GM12878 (cell line): ENCODE measurements at regions not wholly inside any gene's neighbourhood (a gene's known extent, or its start where the extent isn't known, plus 50 kb on each side); places are given as distances from the start of the nearest gene placed in this dataset.

Experiments used
- ATAC-seq: fragments of 200-7000 bp; cut with Tn5 transposase; 3 replicates; pipeline ENCODE4 v1.9.1; 2020; ENCODE audit warnings: mild to moderate bottlenecking, moderate library complexity
- BruUV-seq: library from RNA; stranded (reverse); fragments of 400-500 nt; replicated peaks from 2 replicates; lab custom pipeline; 2021; lab: Mats Ljungman, UMichigan
- CTCF ChIA-PET: fragments of 300-600 bp; sonication (Branson Sonifier 250); formaldehyde crosslinking; extraction: SDS; loops from one replicate; lab custom pipeline; 2021; ENCODE audit warnings: inconsistent platforms; lab: Yijun Ruan, JAX
- POLR2A ChIA-PET: fragments of 350-600 bp; formaldehyde crosslinking; extraction: SDS; loops from one replicate; lab custom pipeline; 2021; ENCODE audit warnings: inconsistent platforms; lab: Charles Lee
- RAD21 ChIA-PET: fragments of 300-600 bp; sonication (Branson Sonifier 250); formaldehyde crosslinking; loops from one replicate; lab custom pipeline; 2023; ENCODE audit warnings: antibody characterized with exemption; ENCODE audit not compliant: unreplicated experiment; lab: Charles Lee
- SMC1A ChIA-PET: fragments of 300-600 bp; sonication (Branson Sonifier 250); formaldehyde crosslinking; loops from one replicate; lab custom pipeline; 2023; ENCODE audit not compliant: unreplicated experiment, uncharacterized antibody; lab: Charles Lee
- DNase-seq: peaks from one replicate; pipeline ENCODE4 v3.0.0-alpha.2; 2011; ENCODE audit warnings: low read depth, low spot score
- FAIRE-seq: peaks from 3 replicates; lab custom pipeline; 2011; peaks lifted over from hg19 to GRCh38; lab: Jason Lieb, UNC
- H2AFZ ChIP-seq: 2 replicates; pipeline ENCODE4 v1.6.0; 2011; ENCODE audit warnings: low read depth, low read length, control low read depth; ENCODE audit not compliant: control insufficient read depth
- H3K27ac ChIP-seq: 2 replicates; pipeline ENCODE4 v1.5.1; 2011; ENCODE audit warnings: control low read depth; ENCODE audit not compliant: control insufficient read depth, insufficient read depth
- H3K27me3 ChIP-seq, 2 experiments: replicated peaks in 1 of 2; 2 replicates each; pipeline versions ENCODE4 v1.6.0 to v1.6.1; 2011; ENCODE audit warnings: low read length in 1 of 2; ENCODE audit not compliant: control insufficient read depth in 2 of 2, insufficient read depth in 2 of 2
- H3K36me3 ChIP-seq, 2 experiments: 2 replicates each; pipeline ENCODE4 v1.5.1; 2011; ENCODE audit warnings: low read length in 1 of 2; ENCODE audit not compliant: control insufficient read depth in 2 of 2, insufficient read depth in 2 of 2
- H3K4me1 ChIP-seq: 2 replicates; pipeline ENCODE4 v1.6.1; 2011; ENCODE audit warnings: mild to moderate bottlenecking, low read length, moderate library complexity, mixed read lengths; ENCODE audit not compliant: control insufficient read depth, insufficient read depth
- H3K4me2 ChIP-seq: 2 replicates; pipeline ENCODE4 v1.6.0; 2011; ENCODE audit warnings: control low read depth; ENCODE audit not compliant: control insufficient read depth, insufficient read depth
- H3K4me3 ChIP-seq: fragments of 200-600 bp; sonication (generic); 2 replicates; pipeline ENCODE4 v1.5.1; 2016
- H3K79me2 ChIP-seq: 2 replicates; pipeline ENCODE4 v1.6.0; 2011; ENCODE audit warnings: low read length; ENCODE audit not compliant: control insufficient read depth, insufficient read depth
- H3K9ac ChIP-seq: 2 replicates; pipeline ENCODE4 v1.8.0; 2011; ENCODE audit warnings: low read length, control low read depth, mixed read lengths; ENCODE audit not compliant: control insufficient read depth, insufficient read depth
- H3K9me3 ChIP-seq: replicated peaks from 3 replicates; pipeline ENCODE4 v1.5.1; 2011; ENCODE audit warnings: mild to moderate bottlenecking, low read length; ENCODE audit not compliant: control insufficient read depth, insufficient read depth
- H4K20me1 ChIP-seq: 2 replicates; pipeline ENCODE4 v1.6.0; 2011; ENCODE audit not compliant: control insufficient read depth, insufficient read depth
- CBX5 ChIP-seq: sonication (generic); IDR thresholded peaks from 2 replicates; pipeline ENCODE4 v1.6.1; 2016; ENCODE audit warnings: low read depth, moderate library complexity, mild to moderate bottlenecking, inconsistent platforms
- EGR1 ChIP-seq, 2 experiments: IDR thresholded peaks; 1 replicate in 1 of 2; 2 replicates in 1 of 2; pipeline ENCODE4 v1.6.1; 2011 to 2012; ENCODE audit warnings: low read depth in 2 of 2, low read length in 2 of 2, borderline replicate concordance in 1 of 2, mild to moderate bottlenecking in 1 of 2, moderate library complexity in 1 of 2
- ETV6 ChIP-seq, 2 experiments: fragments of 450-650 bp in 1 of 2; IDR thresholded peaks in 1 of 2; conservative IDR thresholded peaks in 1 of 2; 2 replicates each; pipeline ENCODE4 v1.6.1; 2014; ENCODE audit warnings: antibody characterized with exemption in 1 of 2, borderline replicate concordance in 1 of 2, low read depth in 1 of 2, mild to moderate bottlenecking in 1 of 2, moderate library complexity in 1 of 2
- JUNB ChIP-seq: IDR thresholded peaks from 2 replicates; pipeline ENCODE4 v1.6.1; 2016; ENCODE audit warnings: antibody characterized with exemption, mild to moderate bottlenecking
- NR2F1 ChIP-seq: fragments of 450-650 bp; conservative IDR thresholded peaks from 2 replicates; pipeline ENCODE4 v1.6.1; 2017; ENCODE audit warnings: mild to moderate bottlenecking
- SIN3A ChIP-seq: IDR thresholded peaks from 2 replicates; pipeline ENCODE4 v1.6.1; 2012; ENCODE audit warnings: low read depth, low read length, improper control_type of control experiment
- SIX5 ChIP-seq: IDR thresholded peaks from 2 replicates; pipeline ENCODE4 v1.6.1; 2011; ENCODE audit warnings: mild to moderate bottlenecking, low read depth, low read length, moderate library complexity; ENCODE audit not compliant: severe bottlenecking
- SMAD1 ChIP-seq: fragments of 450-650 bp; IDR thresholded peaks from 2 replicates; pipeline ENCODE4 v1.6.1; 2018; ENCODE audit warnings: mild to moderate bottlenecking, low read depth; ENCODE audit not compliant: partially characterized antibody
- ZBED1 ChIP-seq: IDR thresholded peaks from 2 replicates; pipeline ENCODE4 v1.6.1; 2016; ENCODE audit warnings: borderline replicate concordance
- WGBS: methylation state at CpG from one replicate; pipeline ENCODE4 v1.1.6; 2016; ENCODE audit warnings: low lambda C conversion rate; ENCODE audit not compliant: insufficient replicate concordance, insufficient coverage; ENCODE audit errors: missing lambda C conversion rate; 5-methylcytosine and 5-hydroxymethylcytosine counted together
- in situ Hi-C: fragments of 300-500 bp; cut with MboI; formaldehyde crosslinking; loops from 9 replicates; pipeline ENCODE4 v1.14.3; 2018; ENCODE audit warnings: mixed read lengths
- intact Hi-C: fragments of 100-400 bp; cut with micrococcal nuclease; formaldehyde crosslinking; loops from one replicate; pipeline ENCODE4 v1.14.2; 2022; ENCODE audit not compliant: unreplicated experiment
- TF ChIP-seq, protein P1 (sequence below): IDR thresholded peaks from 2 replicates; pipeline ENCODE4 v1.6.1; 2012; ENCODE audit warnings: low read length, inconsistent platforms

- TF ChIP-seq SIN3A (no peak), SMAD1 (no peak), ZBED1 (no peak)
- TF ChIP-seq, protein P1, sequence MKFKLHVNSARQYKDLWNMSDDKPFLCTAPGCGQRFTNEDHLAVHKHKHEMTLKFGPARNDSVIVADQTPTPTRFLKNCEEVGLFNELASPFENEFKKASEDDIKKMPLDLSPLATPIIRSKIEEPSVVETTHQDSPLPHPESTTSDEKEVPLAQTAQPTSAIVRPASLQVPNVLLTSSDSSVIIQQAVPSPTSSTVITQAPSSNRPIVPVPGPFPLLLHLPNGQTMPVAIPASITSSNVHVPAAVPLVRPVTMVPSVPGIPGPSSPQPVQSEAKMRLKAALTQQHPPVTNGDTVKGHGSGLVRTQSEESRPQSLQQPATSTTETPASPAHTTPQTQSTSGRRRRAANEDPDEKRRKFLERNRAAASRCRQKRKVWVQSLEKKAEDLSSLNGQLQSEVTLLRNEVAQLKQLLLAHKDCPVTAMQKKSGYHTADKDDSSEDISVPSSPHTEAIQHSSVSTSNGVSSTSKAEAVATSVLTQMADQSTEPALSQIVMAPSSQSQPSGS = no peak
Observed at GRCh38 chr20:51223183-51223720, 200.3 kb upstream of the KCNG1 start (continued).

GRCh38 chr20:51221791-51222408 is 199.0 kb upstream of the KCNG1 start:
- ChIA-PET SMC1A (interaction anchor here (1.5 kb wide), 1 partner anchor 9 kb away, joined by 3 read pairs; no protein-coding TSS in a partner anchor), RAD21 (no interaction called here), POLR2A (no interaction called here), CTCF (interaction anchor here (0.6 kb wide), 1 partner anchor 373 kb away, joined by 3 read pairs; no protein-coding TSS in a partner anchor)
- BruUV-seq = no TSS peak
- TF ChIP-seq SIX5 (no peak), JUNB (no peak), NR2F1 (no peak), EGR1 (IDR thresholded peaks at IDR 0.05; ENCODE audit: borderline replicate concordance in 1 of 2, low read depth in 2 of 2, low read length in 2 of 2) (no peak), CBX5 (no peak), ETV6 (conservative IDR thresholded peaks at IDR 0.05 in 1 of 2, IDR thresholded peaks at IDR 0.05 in 1 of 2; ENCODE audit: borderline replicate concordance in 1 of 2, low read depth in 1 of 2) (no peak)
- no peak for DNase-seq
- Histone ChIP-seq H3K4me3 (no peak overlapping the region), H3K4me2 (no peak overlapping the region), H4K20me1 (no peaks in the 10 kb centered on the region), H3K79me2 (no peaks in the 10 kb centered on the region), H3K36me3 (no peaks in the 10 kb centered on the region), H3K27ac (no peak overlapping the region), H3K4me1 (no peaks in the 10 kb centered on the region), H2AFZ (no peak overlapping the region), H3K27me3 (peaks cover 0 to 5% of the 10 kb centered on the region in 2 experiments; a peak in 1 of 4 replicates), H3K9me3 (peaks cover 5% of the 10 kb centered on the region; the same call in 2 of the 3 replicates), H3K9ac (no peak overlapping the region)
- intact Hi-C loops (no loop called here), in situ Hi-C loops (no loop called here)
- 11% methylated on average over 15 of the region's 15 CpGs for WGBS
- no peak for ATAC-seq
- FAIRE-seq = no peak
